ENCODE measurements at regions not wholly inside any gene's neighbourhood (a gene's known extent, or its start where the extent isn't known, plus 50 kb on each side); places are given as distances from the start of the nearest gene placed in this dataset.

GRCh38 chr6:137811121-137811915 is 55.7 kb upstream of the TNFAIP3 start (continued):
- TF ChIP-seq MEF2B (IDR thresholded peaks at IDR 0.05; ENCODE audit: partially characterized antibody, poor library complexity, severe bottlenecking): peak; percentile 31
- peak in 1 of 2 experiments; percentile 62; a peak in 2 of 4 replicates for TF ChIP-seq ETV6 (conservative IDR thresholded peaks at IDR 0.05 in 1 of 2, IDR thresholded peaks at IDR 0.05 in 1 of 2; ENCODE audit: borderline replicate concordance in 1 of 2, low read depth in 1 of 2)
- TF ChIP-seq NR2F1 (conservative IDR thresholded peaks at IDR 0.05): 0 out of 2 replicates have a peak, but pooled peaks have one; percentile 44
- peak; percentile 61 for TF ChIP-seq DPF2 (IDR thresholded peaks at IDR 0.05)
- no peak for TF ChIP-seq KAT2A (conservative IDR thresholded peaks at IDR 0.05; ENCODE audit: control insufficient read depth, low read depth, low read length)
- peak; percentile 62 for TF ChIP-seq SMAD1 (IDR thresholded peaks at IDR 0.05; ENCODE audit: low read depth, partially characterized antibody)
- no peak for TF ChIP-seq ATF3 (IDR thresholded peaks at IDR 0.05; ENCODE audit: borderline replicate concordance, extremely low read depth, low read depth, low read length)

- Histone ChIP-seq H3K9me3 (replicated peaks; ENCODE audit: control insufficient read depth, insufficient read depth, low read length) (peaks cover 2% of the 10 kb centered on the region; the same call in 1 of the 3 replicates), H3K79me2 (ENCODE audit: control insufficient read depth, insufficient read depth, low read length) (no peaks in the 10 kb centered on the region), H2AFZ (ENCODE audit: control insufficient read depth, low read depth, low read length) (peak overlapping the region; percentile 45), H3K4me3 (peak overlapping the region; percentile 20), H3K27me3 (replicated peaks in 1 of 2; ENCODE audit: control insufficient read depth in 2 of 2, insufficient read depth in 2 of 2, low read length in 1 of 2) (no peaks in the 10 kb centered on the region), H3K27ac (ENCODE audit: control insufficient read depth, insufficient read depth) (peak overlapping the region; percentile 89), H3K9ac (ENCODE audit: control insufficient read depth, insufficient read depth, low read length) (peak overlapping the region; percentile 70), H3K4me1 (ENCODE audit: control insufficient read depth, insufficient read depth, low read length) (peaks cover 35% of the 10 kb centered on the region), H4K20me1 (ENCODE audit: control insufficient read depth, insufficient read depth) (no peaks in the 10 kb centered on the region), H3K4me2 (ENCODE audit: control insufficient read depth, insufficient read depth) (peak overlapping the region; percentile 14), H3K36me3 (ENCODE audit: control insufficient read depth in 2 of 2, insufficient read depth in 2 of 2, low read length in 1 of 2) (no peaks in the 10 kb centered on the region)
- TSS peak; percentile 97 for BruUV-seq (replicated peaks)
- ChIA-PET CTCF (interaction anchor here (0.8 to 4.5 kb wide), 14 partner anchors 12 to 191 kb away, joined by 3 to 49 read pairs (median 6); partner anchors contain the start of gene TNFAIP3), RAD21 (ENCODE audit: unreplicated experiment) (interaction anchor here (0.9 to 5.9 kb wide), 21 partner anchors 8 to 136 kb away, joined by 3 to 39 read pairs (median 7); partner anchors contain the start of gene TNFAIP3), SMC1A (ENCODE audit: uncharacterized antibody, unreplicated experiment) (interaction anchor here (0.6 to 5.7 kb wide), 19 partner anchors 8 to 127 kb away, joined by 3 to 69 read pairs (median 12); partner anchors contain the start of gene TNFAIP3), POLR2A (interaction anchor here (0.6 to 6.2 kb wide), 18 partner anchors 9 to 134 kb away, joined by 3 to 95 read pairs (median 4); no protein-coding TSS in a partner anchor)
- in situ Hi-C loops (cut with MboI) (no loop called here), intact Hi-C loops (cut with micrococcal nuclease; ENCODE audit: unreplicated experiment) (no loop called here)
- WGBS (ENCODE audit: insufficient coverage, insufficient replicate concordance, low lambda C conversion rate, missing lambda C conversion rate): 24% methylated on average over 6 of the region's 6 CpGs
- ATAC-seq (no peak; the same call in 2 of the 3 replicates), FAIRE-seq (no peak), DNase-seq (ENCODE audit: low read depth, low spot score) (no peak)
- TF ChIP-seq NFIC (IDR thresholded peaks at IDR 0.05; ENCODE audit: low read depth, low read length) (0 out of 2 replicates have a peak, but pooled peaks have one; percentile 39), HDAC6 (IDR thresholded peaks at IDR 0.05; ENCODE audit: unreplicated experiment) (no peak), NFXL1 (IDR thresholded peaks at IDR 0.05; ENCODE audit: borderline replicate concordance) (no peak), SPI1 (IDR thresholded peaks at IDR 0.05; ENCODE audit: borderline replicate concordance, insufficient read depth, low read depth, low read length) (peak; percentile 26; the same call in 1 of the 2 replicates), SMAD1 (IDR thresholded peaks at IDR 0.05; ENCODE audit: low read depth, partially characterized antibody) (peak; percentile 37), MLLT1 (IDR thresholded peaks at IDR 0.05) (peak; percentile 37), HDGF (IDR thresholded peaks at IDR 0.05) (0 out of 2 replicates have a peak, but pooled peaks have one; percentile 49), FOXM1 (IDR thresholded peaks at IDR 0.05; ENCODE audit: low read depth, low read length) (0 out of 2 replicates have a peak, but pooled peaks have one; percentile 8), IKZF2 (IDR thresholded peaks at IDR 0.05) (peak; percentile 0 to 23; a peak in 1 of 4 replicates)
Observed at GRCh38 chr6:137811916-137812553, 55.0 kb upstream of the TNFAIP3 start.
